ENCODE measurements at regions not wholly inside any gene's neighbourhood (a gene's known extent, or its start where the extent isn't known, plus 50 kb on each side); places are given as distances from the start of the nearest gene placed in this dataset.

GRCh38 chr5:119928974-119929373 lies 299.6 kb downstream of the FAM170A start:
- peaks cover 6% of the 10 kb centered on the region for H3K27me3 Mint-ChIP-seq (ENCODE audit: low read depth)
- DNase-seq (ENCODE audit: low spot score): no peak
- no peaks in the 10 kb centered on the region for H3K9me3 Mint-ChIP-seq (ENCODE audit: low read depth)
- no peaks in the 10 kb centered on the region for H3K36me3 Mint-ChIP-seq (ENCODE audit: low read depth)
- no peak overlapping the region for H3K27ac Mint-ChIP-seq (ENCODE audit: unreplicated experiment)
- TF ChIP-seq, protein P1, sequence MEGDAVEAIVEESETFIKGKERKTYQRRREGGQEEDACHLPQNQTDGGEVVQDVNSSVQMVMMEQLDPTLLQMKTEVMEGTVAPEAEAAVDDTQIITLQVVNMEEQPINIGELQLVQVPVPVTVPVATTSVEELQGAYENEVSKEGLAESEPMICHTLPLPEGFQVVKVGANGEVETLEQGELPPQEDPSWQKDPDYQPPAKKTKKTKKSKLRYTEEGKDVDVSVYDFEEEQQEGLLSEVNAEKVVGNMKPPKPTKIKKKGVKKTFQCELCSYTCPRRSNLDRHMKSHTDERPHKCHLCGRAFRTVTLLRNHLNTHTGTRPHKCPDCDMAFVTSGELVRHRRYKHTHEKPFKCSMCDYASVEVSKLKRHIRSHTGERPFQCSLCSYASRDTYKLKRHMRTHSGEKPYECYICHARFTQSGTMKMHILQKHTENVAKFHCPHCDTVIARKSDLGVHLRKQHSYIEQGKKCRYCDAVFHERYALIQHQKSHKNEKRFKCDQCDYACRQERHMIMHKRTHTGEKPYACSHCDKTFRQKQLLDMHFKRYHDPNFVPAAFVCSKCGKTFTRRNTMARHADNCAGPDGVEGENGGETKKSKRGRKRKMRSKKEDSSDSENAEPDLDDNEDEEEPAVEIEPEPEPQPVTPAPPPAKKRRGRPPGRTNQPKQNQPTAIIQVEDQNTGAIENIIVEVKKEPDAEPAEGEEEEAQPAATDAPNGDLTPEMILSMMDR (IDR thresholded peaks at IDR 0.05): no peak
- H3K4me3 Mint-ChIP-seq (ENCODE audit: unreplicated experiment): no peak overlapping the region
- H3K4me1 Mint-ChIP-seq (ENCODE audit: low read depth): no peaks in the 10 kb centered on the region

DNA sequence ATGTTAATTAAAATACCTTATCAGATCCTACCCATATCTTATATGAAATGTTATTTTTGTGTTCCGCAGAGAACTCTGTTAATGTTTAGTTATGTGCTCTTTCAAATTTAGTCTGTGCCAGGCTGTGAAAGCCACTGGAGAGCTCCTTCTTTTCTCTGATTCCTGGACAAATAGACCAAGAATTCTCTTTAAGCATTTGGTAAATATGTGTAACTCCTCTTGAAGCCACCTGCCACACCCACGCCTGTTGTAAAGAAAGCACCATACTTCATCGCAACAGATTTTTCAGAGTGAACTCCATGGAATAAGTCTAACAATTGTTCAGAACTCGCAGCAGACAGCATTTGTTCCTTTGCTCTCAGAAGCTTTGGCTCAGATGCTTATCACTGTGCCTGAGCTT lies 301.1 kb downstream of the FAM170A start:
- TF ChIP-seq, protein P1 (IDR thresholded peaks at IDR 0.05): no peak
- H3K36me3 Mint-ChIP-seq (ENCODE audit: low read depth): no peaks in the 10 kb centered on the region
- H3K9me3 Mint-ChIP-seq (ENCODE audit: low read depth): no peaks in the 10 kb centered on the region
- DNase-seq (ENCODE audit: low spot score): no peak
- no peak overlapping the region for H3K27ac Mint-ChIP-seq (ENCODE audit: unreplicated experiment)
- H3K27me3 Mint-ChIP-seq (ENCODE audit: low read depth): peaks cover 9% of the 10 kb centered on the region
- H3K4me3 Mint-ChIP-seq (ENCODE audit: unreplicated experiment): no peak overlapping the region
- H3K4me1 Mint-ChIP-seq (ENCODE audit: low read depth): no peaks in the 10 kb centered on the region

GRCh38 chr5:119943148-119943547 lies 313.8 kb downstream of the FAM170A start:
- Mint-ChIP-seq H3K4me3 (ENCODE audit: unreplicated experiment) (no peak overlapping the region), H3K36me3 (ENCODE audit: low read depth) (peaks cover 2% of the 10 kb centered on the region), H3K27ac (ENCODE audit: unreplicated experiment) (no peak overlapping the region), H3K4me1 (ENCODE audit: low read depth) (no peaks in the 10 kb centered on the region), H3K27me3 (ENCODE audit: low read depth) (peaks cover 13% of the 10 kb centered on the region), H3K9me3 (ENCODE audit: low read depth) (peaks cover 17% of the 10 kb centered on the region)
- no peak for DNase-seq (ENCODE audit: low spot score)
- TF ChIP-seq, protein P1 (IDR thresholded peaks at IDR 0.05): peak; percentile 76

DNA sequence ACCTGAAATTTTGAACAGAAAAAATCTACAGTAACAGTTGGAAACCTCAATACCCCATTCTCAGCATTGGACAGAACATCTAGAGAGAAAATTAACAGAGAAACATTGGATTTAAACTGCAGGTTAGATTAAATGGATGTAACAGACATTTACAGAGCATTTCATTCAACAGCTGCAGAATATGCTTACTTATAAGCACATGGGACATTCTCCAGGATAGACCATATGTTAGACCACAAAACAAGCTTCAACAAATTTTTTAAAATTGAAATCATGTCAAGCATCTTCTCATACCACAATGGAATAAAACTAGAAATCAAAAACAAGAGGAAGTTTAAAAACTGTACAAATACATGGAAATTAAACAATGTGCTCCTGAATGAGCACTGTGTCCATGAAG lies 316.3 kb downstream of the FAM170A start:
- Mint-ChIP-seq H3K27ac (ENCODE audit: unreplicated experiment) (no peak overlapping the region), H3K4me3 (ENCODE audit: unreplicated experiment) (no peak overlapping the region), H3K27me3 (ENCODE audit: low read depth) (peaks cover 13% of the 10 kb centered on the region), H3K4me1 (ENCODE audit: low read depth) (no peaks in the 10 kb centered on the region), H3K36me3 (ENCODE audit: low read depth) (no peaks in the 10 kb centered on the region), H3K9me3 (ENCODE audit: low read depth) (peaks cover 8% of the 10 kb centered on the region)
- no peak for DNase-seq (ENCODE audit: low spot score)
- TF ChIP-seq, protein P1 (IDR thresholded peaks at IDR 0.05): no peak

DNA sequence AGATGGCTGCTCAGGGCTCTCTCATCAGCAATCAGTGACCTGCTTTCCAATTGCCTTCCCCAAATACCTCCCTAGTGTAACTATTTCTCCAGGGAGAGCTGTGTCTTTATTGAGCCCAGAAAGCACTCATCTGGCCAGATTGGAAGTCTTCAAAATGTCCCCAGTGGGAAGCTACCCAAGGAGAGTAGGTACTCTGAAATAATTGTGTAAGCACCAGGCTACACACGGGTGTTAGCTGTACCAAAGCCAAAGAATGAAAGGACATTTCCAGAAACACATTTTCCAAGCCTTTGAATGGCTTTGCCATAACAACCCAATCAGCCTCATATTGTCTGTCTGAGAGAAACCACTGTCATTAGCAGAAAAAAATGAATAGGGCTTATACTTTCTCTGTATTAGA lies 318.8 kb downstream of the FAM170A start:
- Mint-ChIP-seq H3K36me3 (ENCODE audit: low read depth) (no peaks in the 10 kb centered on the region), H3K27ac (ENCODE audit: unreplicated experiment) (no peak overlapping the region), H3K9me3 (ENCODE audit: low read depth) (peaks cover 8% of the 10 kb centered on the region), H3K4me3 (ENCODE audit: unreplicated experiment) (no peak overlapping the region), H3K27me3 (ENCODE audit: low read depth) (peaks cover 9% of the 10 kb centered on the region), H3K4me1 (ENCODE audit: low read depth) (no peaks in the 10 kb centered on the region)
- TF ChIP-seq, protein P1 (IDR thresholded peaks at IDR 0.05): no peak
- no peak for DNase-seq (ENCODE audit: low spot score)

Measured in chondrocyte (in vitro differentiated cells).